ENCODE measurements at regions not wholly inside any gene's neighbourhood (a gene's known extent, or its start where the extent isn't known, plus 50 kb on each side); places are given as distances from the start of the nearest gene placed in this dataset.

DNA sequence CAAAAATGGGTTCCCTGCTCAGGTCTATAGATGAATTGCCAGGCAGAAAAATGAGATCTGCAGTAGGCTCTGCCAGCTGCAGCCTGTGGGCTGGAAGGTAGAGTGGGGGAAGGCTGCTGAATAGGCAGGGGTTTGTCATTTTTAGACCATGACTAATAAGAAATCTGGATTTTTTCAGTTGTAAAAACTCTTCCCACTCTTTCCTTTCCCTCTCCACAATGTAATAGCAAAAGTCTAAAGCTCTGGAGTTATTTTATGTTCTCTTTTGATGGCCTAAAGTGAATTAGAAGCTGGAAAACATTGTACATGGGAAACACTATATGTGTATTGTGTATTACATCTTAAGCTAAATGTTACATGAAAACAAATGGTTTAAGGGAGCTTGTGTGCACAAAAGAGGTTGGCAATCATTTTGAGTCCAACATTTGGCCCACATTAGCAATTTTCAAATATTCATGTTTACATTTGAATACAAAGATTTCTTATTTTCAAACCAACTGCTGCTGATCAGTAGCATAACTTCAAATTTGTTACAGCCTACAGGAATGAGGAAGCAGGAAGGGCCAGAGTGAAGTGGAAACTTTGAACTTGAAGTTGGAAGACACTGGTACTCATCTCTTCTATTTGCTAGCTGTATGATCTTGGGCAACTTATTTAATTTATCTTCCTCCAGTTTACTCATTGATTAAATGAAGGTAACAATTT is 407.1 kb downstream of the SLC4A3 start:
- H3K4me1 ChIP-seq (ENCODE audit: insufficient read depth) = no peaks in the 10 kb centered on the region
- no peaks in the 10 kb centered on the region for H3K27me3 ChIP-seq
- TF ChIP-seq, protein P1, sequence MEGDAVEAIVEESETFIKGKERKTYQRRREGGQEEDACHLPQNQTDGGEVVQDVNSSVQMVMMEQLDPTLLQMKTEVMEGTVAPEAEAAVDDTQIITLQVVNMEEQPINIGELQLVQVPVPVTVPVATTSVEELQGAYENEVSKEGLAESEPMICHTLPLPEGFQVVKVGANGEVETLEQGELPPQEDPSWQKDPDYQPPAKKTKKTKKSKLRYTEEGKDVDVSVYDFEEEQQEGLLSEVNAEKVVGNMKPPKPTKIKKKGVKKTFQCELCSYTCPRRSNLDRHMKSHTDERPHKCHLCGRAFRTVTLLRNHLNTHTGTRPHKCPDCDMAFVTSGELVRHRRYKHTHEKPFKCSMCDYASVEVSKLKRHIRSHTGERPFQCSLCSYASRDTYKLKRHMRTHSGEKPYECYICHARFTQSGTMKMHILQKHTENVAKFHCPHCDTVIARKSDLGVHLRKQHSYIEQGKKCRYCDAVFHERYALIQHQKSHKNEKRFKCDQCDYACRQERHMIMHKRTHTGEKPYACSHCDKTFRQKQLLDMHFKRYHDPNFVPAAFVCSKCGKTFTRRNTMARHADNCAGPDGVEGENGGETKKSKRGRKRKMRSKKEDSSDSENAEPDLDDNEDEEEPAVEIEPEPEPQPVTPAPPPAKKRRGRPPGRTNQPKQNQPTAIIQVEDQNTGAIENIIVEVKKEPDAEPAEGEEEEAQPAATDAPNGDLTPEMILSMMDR (IDR thresholded peaks at IDR 0.05; ENCODE audit: poor library complexity) = no peak
- TF ChIP-seq EZH2 (IDR thresholded peaks at IDR 0.05; ENCODE audit: borderline replicate concordance) = no peak
- no peaks in the 10 kb centered on the region for H3K79me2 ChIP-seq
- peak; percentile 9 for DNase-seq (ENCODE audit: low spot score)
- no peak overlapping the region for H3K4me2 ChIP-seq
- H2AFZ ChIP-seq = no peak overlapping the region
- H3K27ac ChIP-seq = no peak overlapping the region
- H4K20me1 ChIP-seq (ENCODE audit: insufficient read depth, poor library complexity, severe bottlenecking) = no peaks in the 10 kb centered on the region
- H3K9me3 ChIP-seq (ENCODE audit: low read depth) = no peaks in the 10 kb centered on the region
- H3K36me3 ChIP-seq (replicated peaks; ENCODE audit: insufficient read depth, low read depth) = no peaks in the 10 kb centered on the region
- no peaks in the 10 kb centered on the region for H3K9me2 ChIP-seq (replicated peaks; ENCODE audit: insufficient read depth)
- H3K4me3 ChIP-seq = no peak overlapping the region

DNA sequence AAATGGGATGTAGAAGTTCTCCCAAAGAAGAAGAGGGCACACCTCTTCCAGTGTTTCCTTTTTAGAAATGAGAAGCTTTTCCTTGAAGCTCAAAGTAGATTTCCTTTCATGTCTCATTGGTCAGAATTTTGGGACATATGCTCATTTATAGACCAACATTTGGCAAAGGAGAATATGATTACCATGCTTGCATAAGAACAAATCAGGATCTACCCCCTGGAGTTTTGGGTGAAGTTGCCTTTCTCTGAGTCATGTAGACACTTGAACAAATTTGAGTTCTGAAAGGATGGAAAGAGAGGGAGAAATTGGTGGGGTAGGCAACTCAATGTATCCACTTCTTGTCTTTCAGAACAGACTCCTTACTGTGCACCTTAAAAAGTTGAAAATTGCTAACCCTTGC is 409.0 kb downstream of the SLC4A3 start:
- no peaks in the 10 kb centered on the region for H4K20me1 ChIP-seq (ENCODE audit: insufficient read depth, poor library complexity, severe bottlenecking)
- H3K4me1 ChIP-seq (ENCODE audit: insufficient read depth) = no peaks in the 10 kb centered on the region
- no peaks in the 10 kb centered on the region for H3K79me2 ChIP-seq

DNA sequence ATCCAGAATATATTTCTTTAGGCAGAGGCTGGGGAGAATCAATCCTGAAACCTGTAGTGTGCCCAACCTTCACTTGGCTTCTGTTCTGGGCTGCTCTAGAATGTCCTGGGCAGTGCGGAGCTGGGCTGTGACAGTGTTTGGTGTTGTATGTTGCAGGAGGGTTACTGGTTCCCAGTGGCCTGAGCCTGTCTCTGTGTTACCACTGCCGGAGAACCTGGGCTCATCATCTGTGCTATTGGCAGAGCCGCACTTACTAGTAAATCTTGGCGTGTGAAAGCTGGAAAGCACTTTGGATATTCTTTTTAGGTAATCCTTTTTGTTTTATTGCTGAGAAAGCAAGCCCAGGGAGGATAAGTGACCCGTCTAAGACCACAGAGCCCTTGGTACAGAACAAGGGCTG is 412.9 kb downstream of the SLC4A3 start:
- H2AFZ ChIP-seq = no peak overlapping the region
- no peaks in the 10 kb centered on the region for H3K36me3 ChIP-seq (replicated peaks; ENCODE audit: insufficient read depth, low read depth)
- TF ChIP-seq, protein P1 (IDR thresholded peaks at IDR 0.05; ENCODE audit: poor library complexity) = no peak
- no peak for TF ChIP-seq EZH2 (IDR thresholded peaks at IDR 0.05; ENCODE audit: borderline replicate concordance)
- no peak for TF ChIP-seq EZH2phosphoT487 (IDR thresholded peaks at IDR 0.05; ENCODE audit: low read depth, severe bottlenecking, unreplicated experiment)
- H3K9me3 ChIP-seq (ENCODE audit: low read depth) = no peaks in the 10 kb centered on the region
- no peaks in the 10 kb centered on the region for H3K27me3 ChIP-seq
- H3K27ac ChIP-seq = no peak overlapping the region
- no peak overlapping the region for H3K4me2 ChIP-seq
- H3K4me1 ChIP-seq (ENCODE audit: insufficient read depth) = no peaks in the 10 kb centered on the region
- no peaks in the 10 kb centered on the region for H3K79me2 ChIP-seq
- no peak for DNase-seq (ENCODE audit: low spot score)
- 81% methylated on average over 5 of the region's 5 CpGs for WGBS (ENCODE audit: low lambda C conversion rate, missing lambda C conversion rate)
- H4K20me1 ChIP-seq (ENCODE audit: insufficient read depth, poor library complexity, severe bottlenecking) = no peaks in the 10 kb centered on the region
- H3K9me2 ChIP-seq (replicated peaks; ENCODE audit: insufficient read depth) = no peaks in the 10 kb centered on the region
- H3K4me3 ChIP-seq = no peak overlapping the region

More for the DNA sequence above, 409.0 kb downstream of the SLC4A3 start:
- no peak overlapping the region for H2AFZ ChIP-seq
- H3K9me2 ChIP-seq (replicated peaks; ENCODE audit: insufficient read depth) = no peaks in the 10 kb centered on the region
- H3K36me3 ChIP-seq (replicated peaks; ENCODE audit: insufficient read depth, low read depth) = no peaks in the 10 kb centered on the region
- no peak overlapping the region for H3K4me2 ChIP-seq
- no peak overlapping the region for H3K27ac ChIP-seq
- H3K9me3 ChIP-seq (ENCODE audit: low read depth) = no peaks in the 10 kb centered on the region
- no peak overlapping the region for H3K4me3 ChIP-seq
- H3K27me3 ChIP-seq = no peaks in the 10 kb centered on the region
- no peak for TF ChIP-seq EZH2phosphoT487 (IDR thresholded peaks at IDR 0.05; ENCODE audit: low read depth, severe bottlenecking, unreplicated experiment)
- TF ChIP-seq, protein P1 (IDR thresholded peaks at IDR 0.05; ENCODE audit: poor library complexity) = no peak
- no peak for TF ChIP-seq EZH2 (IDR thresholded peaks at IDR 0.05; ENCODE audit: borderline replicate concordance)
- DNase-seq (ENCODE audit: low spot score) = no peak

DNA sequence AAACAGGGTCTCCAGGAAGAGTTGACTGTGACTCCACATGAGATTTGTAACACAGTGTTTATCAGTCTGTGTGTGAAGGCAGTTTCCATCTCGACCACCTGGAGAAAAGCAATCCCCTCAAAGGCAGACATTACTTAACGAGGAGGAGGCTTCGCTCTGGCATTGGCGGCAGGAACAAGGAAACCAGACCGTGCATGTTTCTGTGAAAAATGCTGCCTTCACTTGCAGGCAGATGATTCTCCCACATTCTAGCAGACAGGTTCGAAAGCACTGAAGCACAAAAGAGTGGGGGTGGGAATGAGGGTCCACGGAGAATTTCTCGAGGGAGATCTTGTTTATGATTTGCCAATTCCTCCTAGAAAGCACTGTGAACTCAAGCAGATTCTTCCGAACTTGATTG is 414.0 kb downstream of the SLC4A3 start:
- Histone ChIP-seq H3K4me3 (no peak overlapping the region), H3K9me2 (replicated peaks; ENCODE audit: insufficient read depth) (no peaks in the 10 kb centered on the region), H3K36me3 (replicated peaks; ENCODE audit: insufficient read depth, low read depth) (no peaks in the 10 kb centered on the region), H3K79me2 (no peaks in the 10 kb centered on the region), H4K20me1 (ENCODE audit: insufficient read depth, poor library complexity, severe bottlenecking) (no peaks in the 10 kb centered on the region), H2AFZ (no peak overlapping the region), H3K4me1 (ENCODE audit: insufficient read depth) (no peaks in the 10 kb centered on the region), H3K9me3 (ENCODE audit: low read depth) (no peaks in the 10 kb centered on the region), H3K4me2 (no peak overlapping the region), H3K27ac (no peak overlapping the region), H3K27me3 (no peaks in the 10 kb centered on the region)
- TF ChIP-seq EZH2phosphoT487 (IDR thresholded peaks at IDR 0.05; ENCODE audit: low read depth, severe bottlenecking, unreplicated experiment) (no peak), EZH2 (IDR thresholded peaks at IDR 0.05; ENCODE audit: borderline replicate concordance) (no peak)
- TF ChIP-seq, protein P1 (IDR thresholded peaks at IDR 0.05; ENCODE audit: poor library complexity) = no peak
- 60% methylated on average over 9 of the region's 9 CpGs for WGBS (ENCODE audit: low lambda C conversion rate, missing lambda C conversion rate)
- no peak for DNase-seq (ENCODE audit: low spot score)

Data from hepatocyte (in vitro differentiated cells).